Bone marrow (tissue), 2 donors: ENCODE measurements at regions not wholly inside any gene's neighbourhood (a gene's known extent, or its start where the extent isn't known, plus 50 kb on each side); places are given as distances from the start of the nearest gene placed in this dataset.
"Not testable (repeated sequence)": the region's sequence is repeated elsewhere in the genome, so short reads cannot be mapped to it uniquely, and the experiment has no call there.

Source experiments
- DNase-seq, 2 donors: peaks; one replicate each; lab custom pipeline; 2025; lab: John Stamatoyannopoulos, UW

DNA sequence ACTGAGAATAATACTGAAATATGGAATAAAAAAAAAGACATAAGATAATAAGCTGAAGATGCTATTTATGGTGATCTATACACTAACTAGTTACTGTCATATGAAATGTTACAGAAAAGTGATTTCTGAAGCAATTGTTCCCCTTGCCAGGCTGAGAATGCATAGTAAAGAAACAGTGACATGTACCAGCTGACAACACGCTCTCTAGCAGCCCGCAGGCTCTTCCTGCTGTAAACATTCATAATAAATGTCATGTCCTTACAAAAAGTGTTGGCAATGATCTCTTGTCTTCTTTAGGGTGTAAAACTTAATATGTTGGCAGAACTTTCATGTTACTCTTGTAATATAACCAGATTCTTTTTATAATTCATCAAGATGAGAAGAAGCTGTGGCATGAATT, 1171.3 kb downstream of the DSC3 start:
- DNase-seq: no peak

DNA sequence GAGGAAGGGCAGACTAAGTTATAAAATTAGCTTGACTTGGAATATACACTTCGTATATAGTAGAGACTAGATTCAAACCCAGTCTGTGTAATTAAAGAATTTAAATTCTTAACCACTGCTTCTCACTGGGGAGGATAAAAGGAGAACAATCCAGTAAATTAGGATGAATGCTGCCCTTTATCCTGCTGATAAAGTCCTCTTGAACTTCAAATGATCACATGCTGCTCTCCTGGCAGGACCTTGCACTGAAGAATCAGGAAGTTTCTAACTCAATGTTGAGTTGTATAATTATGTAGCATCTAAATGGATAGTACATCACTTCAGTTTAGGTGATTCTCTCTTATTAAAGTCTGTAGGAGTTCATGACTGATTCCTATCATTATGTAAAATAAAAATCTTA, 1179.7 kb downstream of the DSC3 start:
- no peak for DNase-seq

DNA sequence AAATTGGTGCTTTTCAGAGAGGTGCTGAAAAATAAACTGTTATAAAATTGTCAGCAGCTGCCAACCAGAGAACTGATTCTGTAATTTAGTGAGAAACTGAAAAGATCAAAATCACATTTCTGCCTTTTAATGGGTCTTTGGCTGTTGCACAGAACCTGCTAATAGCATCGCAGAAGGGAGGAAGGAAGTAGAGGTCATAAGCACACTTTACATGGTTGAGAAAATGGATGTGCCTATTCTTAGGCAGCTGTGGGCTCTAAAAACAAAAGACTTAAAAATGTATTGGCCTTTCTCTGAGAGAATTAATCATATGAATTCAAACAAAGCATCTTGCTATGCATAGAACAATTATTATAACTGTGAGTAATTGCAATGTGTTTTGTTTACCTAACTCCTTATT, 1186.9 kb downstream of the DSC3 start:
- DNase-seq: no peak

DNA sequence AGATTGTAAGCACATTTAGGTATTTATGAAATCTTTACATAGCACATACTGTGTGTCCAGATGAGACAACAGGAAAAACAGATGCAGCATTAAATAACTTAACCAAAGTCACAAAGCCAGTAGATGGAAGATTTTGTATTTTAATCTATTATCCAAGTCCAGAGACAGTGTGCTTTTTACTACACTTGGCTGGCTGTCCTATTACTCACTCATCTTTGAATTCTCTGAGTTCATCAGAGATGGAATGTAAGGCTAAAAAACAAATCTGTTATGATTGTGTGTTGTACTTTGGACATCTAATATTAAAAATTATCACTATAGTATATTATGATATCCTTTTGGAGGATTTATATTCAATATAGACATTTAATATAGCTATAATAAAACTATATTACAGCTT, 1189.4 kb downstream of the DSC3 start:
- DNase-seq: no peak

DNA sequence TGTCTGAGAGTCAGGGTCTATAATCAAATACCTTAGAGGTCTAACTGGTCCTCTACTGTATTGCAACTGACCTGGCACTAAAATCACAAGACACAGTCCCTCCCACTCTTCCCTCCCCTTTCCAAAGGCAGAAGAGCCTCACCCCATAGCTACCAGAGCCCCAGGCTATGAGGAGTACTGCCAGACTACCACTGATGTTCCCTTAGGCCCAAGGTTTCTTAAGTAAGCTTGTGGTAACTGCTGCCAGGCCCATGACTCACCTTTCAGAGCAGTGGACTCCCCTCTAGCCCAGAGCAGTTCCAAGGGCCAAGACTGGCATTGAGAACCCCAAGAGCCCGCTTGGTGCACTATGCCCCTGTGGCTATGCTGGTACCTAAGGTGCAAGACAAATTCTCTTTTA, 1193.4 kb downstream of the DSC3 start:
- DNase-seq: no peak

DNA sequence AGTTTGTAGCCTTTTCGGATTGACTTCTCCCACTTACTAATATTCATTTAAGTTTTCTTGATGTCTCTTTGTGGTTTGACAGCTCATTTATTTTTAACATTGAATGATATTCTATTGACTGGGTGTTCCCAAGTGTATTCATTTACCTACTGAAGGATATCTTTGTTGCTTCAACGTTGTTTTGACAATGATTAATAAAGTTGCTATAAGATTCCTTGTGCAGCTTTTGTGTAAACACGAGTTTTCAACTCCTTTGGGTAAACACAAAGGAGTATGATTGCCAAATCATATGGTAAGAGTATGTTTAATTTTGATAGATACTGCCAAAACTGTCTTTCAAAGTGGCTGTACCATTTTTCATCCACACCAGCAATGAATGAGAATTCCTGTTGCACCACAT, 1200.9 kb downstream of the DSC3 start:
- DNase-seq: no peak

DNA sequence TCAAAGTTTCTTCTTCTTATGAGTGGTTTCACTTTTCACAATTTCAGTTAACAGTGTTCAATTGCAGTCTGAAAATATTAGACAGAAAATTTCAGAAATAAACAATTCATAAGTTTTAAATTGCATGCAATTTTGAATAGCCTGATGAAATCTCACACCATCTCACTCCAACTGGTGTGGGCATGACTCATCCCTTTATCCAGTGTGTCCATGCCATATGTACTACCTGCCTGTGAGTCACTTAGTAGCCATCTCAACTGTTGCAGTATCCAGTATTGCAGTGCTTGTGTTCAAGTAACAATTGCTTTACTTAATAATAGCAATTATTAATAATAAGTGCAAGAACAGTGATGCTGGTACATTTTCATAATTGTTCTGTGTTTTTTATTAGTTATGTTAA, 1202.5 kb downstream of the DSC3 start:
- no peak for DNase-seq

DNA sequence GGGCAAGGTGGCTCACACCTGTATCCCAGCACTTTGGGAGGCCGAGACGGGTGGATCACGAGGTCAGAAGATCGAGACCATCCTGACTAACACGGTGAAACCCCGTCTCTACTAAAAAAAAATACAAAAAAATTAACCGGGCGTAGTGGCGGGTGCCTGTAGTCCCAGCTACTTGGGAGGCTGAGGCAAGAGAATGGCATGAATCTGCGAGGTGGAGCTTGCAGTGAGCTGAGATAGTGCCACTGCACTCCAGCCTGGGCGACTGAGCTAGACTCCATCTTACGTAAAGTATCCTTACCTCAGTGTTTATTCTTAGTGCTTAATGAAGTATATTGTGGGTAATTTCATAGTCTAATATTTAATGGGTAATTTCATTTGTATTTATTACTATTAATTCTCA, 1203.6 kb downstream of the DSC3 start:
- DNase-seq: not testable (repeated sequence)

DNA sequence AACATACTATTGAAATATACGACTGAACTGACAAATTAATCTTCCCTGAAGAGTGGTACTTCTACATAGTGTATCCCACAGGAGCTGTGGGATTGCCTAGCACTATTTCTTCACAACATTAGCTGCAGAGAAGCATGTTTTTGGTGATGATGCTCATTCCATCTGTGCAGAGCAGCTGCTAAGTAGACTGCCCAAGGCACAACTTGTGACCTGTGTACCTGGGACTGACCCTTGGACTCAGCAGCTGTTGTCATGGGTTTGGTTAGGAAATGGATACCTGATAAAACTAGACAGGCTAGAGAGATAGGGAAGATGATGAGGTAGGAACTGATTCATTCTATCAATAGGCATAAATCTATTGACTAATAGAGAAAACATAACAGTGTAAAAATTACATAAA, 1204.0 kb downstream of the DSC3 start:
- DNase-seq: no peak

DNA sequence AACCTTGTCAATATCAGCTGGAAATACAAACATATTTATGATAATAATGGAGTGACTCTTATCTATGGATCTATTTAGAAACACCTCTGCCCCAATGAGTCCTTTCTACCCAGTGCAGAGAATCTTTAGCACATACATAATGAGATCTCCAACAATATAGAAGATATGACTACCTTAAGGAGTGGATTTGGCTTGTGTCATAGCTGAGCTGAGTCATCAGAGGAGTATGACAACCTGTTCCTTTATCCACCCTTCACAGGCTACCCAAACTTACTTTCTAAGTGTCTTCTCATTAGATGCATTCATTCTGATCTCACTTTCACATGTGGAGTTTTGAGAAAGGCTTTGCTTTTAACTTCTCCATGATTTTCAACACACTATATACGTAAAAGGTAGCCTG, 1218.9 kb downstream of the DSC3 start:
- no peak for DNase-seq

DNA sequence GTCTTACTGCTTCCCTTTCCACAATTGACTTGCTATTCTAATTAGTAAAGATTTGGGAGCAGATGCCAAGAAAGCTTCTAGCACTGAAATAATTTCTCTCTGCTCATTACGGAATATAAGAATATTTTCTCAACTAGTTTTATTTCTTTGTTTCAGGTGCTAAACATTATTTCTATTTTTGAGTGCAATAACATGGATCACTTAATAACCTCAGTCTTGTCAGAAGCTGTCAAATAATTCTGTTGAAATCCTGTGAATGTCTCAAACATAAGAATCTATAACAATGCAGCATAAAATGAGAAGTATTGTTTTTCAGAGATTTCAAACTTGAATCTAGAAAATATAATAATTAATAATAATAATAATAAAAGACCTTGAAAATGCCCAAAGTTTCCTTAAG, 1221.0 kb downstream of the DSC3 start:
- no peak for DNase-seq

DNA sequence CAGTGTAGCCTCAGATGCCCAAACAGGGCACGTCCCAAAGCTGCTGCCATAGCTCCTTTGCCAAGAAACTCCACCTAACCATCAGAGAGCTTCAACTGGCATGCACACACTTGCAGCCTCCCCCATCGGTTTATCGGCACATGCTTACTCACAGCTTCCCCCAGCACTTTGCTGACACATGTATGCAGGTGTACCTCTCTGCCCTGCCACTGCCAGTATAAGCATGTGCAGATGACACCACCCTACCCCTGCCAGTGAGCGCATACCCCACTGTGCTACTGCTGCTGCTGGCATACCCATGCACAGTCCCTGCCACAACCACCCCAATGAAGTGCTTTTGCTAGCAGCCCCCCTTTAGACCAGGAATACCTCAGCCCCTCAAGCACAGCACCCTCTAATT, 1231.0 kb downstream of the DSC3 start:
- DNase-seq: no peak

DNA sequence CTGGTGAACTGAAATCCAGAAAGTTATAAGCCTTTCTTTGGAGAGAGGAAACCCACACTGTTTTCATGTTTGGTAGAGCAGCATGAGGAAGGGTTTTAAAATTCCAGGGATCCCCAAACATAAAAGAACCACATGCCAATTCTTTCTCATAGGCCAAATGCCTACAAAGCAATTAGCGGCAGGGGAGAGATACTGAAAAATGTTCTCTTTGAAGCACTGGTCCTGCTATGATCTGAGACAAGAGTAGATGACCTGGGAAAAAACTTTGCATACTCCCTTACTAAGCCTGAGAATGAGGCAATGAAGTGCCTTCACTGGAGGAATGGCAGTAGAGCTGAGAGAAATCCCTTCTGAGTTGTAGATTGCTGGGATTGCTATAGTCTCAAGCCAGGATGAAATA, 1261.7 kb downstream of the DSC3 start:
- DNase-seq: no peak

DNA sequence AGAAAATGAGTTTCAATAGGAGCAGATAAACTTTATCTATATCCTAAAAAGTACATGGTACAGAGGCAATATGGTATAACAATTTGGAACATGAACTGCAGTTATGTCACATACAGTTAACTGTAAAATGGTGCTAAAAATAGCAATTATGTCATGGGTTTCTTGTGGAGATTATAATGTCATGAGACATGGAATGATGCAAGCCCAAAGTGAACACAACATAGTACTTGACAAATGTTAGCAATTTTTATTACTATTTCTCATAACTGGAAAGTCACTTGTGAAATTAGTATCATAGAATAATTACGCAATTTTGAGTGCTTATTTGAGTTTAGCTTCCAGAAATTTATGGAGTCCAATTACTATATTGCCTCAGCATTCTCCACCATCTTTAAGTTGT, 1263.4 kb downstream of the DSC3 start:
- no peak for DNase-seq

DNA sequence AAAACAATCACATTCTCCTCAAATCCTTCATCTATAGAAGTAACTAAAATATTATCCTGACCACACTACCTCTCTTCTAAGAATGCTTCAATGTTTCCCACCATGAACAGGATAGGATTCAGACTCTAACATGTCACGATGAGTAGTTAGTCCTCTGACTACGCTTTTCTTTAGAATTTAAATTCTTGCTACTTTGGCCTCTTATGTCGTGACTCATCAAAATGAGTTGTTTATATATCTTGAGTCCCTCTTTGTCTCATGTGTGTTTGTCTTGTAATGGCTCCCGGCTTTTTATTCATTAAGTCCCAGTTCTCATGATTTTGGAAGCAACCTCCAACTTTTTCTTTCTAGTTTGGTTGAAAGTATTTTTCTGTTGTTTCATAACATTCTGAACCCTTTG, 1289.2 kb downstream of the DSC3 start:
- no peak for DNase-seq

DNA sequence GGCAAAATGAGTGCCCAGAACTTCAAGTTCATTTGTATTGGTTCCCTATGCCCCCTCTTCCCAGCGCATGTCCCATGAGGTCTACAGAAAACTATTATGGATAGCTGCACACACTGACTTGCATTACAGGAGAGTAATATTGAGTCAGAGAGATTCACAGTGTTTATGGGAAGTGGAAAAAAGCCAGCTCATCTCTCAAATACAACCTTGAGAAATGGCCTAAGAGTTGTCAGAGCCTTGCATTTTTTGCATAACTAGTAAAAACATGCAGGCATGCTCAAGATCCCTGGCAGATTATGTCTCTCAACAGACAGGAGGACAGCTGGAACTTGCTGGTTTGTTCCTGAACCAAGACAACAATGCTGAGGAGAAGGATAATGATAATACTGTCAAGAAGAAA, 1292.8 kb downstream of the DSC3 start:
- no peak for DNase-seq

DNA sequence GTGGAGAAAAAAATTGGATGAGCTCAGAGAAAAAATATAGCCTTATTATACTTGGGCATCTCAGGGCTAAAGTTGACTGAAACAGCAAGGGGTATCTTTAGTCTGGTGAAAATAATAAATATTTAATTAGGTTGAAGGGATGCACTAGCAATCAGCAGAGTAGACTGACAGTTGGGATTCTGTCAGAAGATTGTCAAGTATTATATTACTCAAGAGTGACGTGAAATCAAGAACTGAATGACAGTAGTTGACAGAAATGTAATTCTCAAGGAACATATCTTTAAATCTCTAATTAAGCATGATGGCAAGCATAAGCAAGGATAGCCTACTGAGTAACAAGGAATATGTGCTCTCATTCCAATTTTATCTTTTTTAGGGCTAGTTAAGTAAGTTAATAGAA, 1301.1 kb downstream of the DSC3 start:
- DNase-seq: no peak

DNA sequence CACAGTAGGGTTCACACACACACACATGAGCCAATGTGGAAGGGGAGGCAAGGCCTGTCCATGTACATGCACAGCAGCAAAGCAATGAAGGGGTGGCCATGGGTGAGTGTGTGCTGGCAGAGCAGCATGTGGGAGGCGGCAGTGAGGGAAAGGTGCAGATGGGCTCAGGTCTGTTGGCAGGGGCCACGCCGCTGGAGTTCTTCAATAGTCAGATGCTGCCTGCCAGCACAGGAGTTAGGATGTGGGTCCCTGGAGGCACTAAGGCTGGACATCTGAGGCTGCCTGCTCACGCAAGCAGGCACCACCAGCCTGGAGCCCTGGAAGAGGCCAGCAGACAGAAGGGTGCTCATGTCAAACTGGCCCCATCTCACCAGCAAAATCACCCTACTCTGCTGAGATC, 1304.9 kb downstream of the DSC3 start:
- no peak for DNase-seq

DNA sequence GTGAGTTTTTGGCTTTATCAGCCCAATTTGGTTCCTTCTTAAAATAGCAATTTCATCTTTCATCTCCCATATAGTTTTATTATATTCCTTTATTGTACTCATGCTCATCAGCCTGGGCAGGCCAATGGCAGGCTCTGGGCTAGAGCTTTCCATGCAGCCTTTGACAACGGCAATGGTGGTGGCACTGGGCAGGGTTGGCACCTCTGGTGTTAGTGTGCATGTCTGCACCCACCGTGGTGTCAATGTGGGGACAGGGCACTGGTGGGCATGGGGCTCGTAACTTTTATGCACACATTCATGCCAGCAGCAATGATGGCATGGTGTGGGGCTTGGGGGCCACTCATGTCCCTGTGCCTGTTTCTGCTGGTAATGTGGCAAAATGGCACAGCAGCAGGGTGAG, 1305.4 kb downstream of the DSC3 start:
- no peak for DNase-seq

DNA sequence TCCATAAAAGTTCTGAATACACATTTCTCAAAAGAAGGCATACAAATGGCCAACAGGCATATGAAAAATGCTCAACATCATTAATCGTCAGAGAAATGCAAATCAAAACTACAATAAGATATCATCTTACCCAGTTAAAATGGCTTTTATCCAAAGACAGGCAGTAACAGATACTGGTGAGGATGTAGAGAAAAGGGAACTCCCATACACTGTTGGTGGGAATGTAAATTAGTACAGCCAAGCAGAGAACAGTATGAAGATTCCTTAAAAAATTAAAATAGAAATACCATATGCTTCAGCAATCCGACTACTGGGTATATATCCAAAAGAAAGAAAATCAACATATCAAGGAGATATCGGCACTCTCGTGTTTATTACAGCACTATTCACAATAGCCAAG, 1312.5 kb downstream of the DSC3 start:
- no peak for DNase-seq

DNA sequence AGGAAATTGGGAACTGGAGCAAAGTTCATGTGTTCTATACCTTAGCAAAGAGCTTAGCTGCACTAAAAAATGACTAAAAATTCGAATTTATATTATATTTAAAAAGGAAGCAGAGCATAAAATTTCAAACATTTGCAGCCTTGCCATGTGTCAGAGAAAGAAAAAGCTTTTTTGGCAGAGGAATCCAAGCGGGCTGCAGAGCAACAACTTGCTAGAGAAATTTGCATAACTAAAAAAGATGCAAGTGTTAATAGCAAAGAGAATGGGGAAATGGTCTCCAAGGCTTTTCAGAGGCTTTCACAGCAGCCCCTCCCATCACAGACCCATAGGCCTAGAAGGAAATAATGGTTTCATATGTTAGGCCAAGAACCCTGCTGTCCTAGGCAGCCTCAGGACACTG, 1315.9 kb downstream of the DSC3 start:
- DNase-seq: no peak

DNA sequence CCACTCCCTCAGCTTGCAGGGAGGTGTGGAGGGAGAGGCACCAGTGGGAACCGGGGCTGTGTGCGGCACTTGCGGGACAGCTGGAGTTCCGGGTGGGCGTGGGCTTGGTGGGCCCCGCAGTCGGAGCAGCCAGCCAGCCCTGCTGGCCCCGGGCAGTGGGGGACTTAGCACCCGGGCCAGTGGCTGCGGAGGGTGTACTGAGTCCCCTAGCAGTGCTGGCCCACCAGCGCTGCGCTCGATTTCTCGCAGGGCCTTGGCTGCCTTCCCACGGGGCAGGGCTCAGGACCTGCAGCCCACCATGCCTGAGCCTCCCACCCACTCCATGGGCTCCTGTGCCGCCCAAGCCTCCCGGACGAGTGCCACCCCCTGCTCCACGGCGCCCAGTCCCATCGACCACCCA, 1319.1 kb downstream of the DSC3 start:
- not testable (repeated sequence) for DNase-seq

DNA sequence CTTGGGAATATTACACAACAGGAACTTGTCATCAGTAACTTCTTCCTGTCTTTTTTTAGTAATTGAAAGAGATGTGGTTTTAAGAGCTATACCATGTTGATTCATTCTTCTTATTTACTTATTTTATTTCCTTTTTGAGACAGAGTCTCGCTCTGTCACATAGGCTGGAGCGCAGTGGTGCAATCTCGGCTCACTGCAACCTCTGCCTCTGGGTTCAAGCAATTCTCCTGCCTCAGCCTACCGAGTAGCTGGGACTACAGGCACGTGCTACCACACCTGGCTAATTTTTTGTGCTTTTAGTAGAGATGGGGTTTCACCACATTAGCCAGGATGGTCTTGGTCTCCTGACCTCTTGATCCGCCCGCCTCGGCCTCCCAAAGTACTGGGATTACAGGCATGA, 1326.6 kb downstream of the DSC3 start:
- not testable (repeated sequence) for DNase-seq

DNA sequence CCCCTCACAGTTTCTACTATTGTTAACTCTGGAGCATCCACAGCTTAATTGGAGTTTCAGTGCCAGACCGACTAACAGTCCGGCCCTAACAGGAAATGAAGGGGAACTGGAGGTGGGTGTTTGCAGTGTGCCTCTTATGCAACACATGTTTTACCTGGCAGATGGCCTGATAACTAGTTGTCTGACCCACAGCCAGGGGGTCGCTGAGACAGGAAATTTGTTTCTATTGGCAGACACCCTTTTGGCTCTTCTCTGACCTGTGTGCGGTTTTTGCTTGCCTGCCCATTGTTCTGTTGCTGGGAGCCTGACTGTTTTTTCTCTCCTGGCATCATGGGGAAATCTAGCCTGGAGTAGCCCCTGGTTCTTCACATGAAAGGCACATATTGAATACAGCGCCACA, 1329.8 kb downstream of the DSC3 start:
- DNase-seq: no peak

DNA sequence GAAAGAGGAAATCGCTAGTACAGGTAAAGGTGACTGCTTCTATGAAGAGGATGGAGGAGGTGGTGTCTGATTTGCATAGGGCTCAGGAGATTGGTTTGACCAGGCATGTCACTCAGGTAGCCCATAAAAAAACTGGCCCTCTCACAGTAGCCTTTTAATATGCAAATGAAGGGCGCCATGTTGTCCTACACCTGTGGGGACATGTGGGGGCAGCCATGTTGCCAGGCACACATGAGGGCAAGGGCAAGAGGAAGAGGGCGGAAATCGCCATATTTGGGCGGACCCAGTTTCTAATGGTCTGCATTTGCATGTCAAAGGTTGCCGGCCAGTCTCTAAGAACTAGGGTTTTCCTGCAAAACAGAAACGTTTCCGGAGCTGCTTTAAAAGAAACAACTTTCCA, 1330.6 kb downstream of the DSC3 start:
- no peak for DNase-seq
